Stimulated activated effector memory CD8-positive, alpha-beta T cell treated with anti-CD3 and anti-CD28 coated beads, Interleukin-12 subunit alpha, Interleukin-12 subunit beta, amount 100 ng/mL, for 72 hours (primary cell): ENCODE measurements at regions not wholly inside any gene's neighbourhood (a gene's known extent, or its start where the extent isn't known, plus 50 kb on each side); places are given as distances from the start of the nearest gene placed in this dataset.
"Not testable (repeated sequence)": the region's sequence is repeated elsewhere in the genome, so short reads cannot be mapped to it uniquely, and the experiment has no call there.

Source experiments
- ATAC-seq: fragments of 150-1000 bp; cut with Tn5 transposase; 2 replicates; pipeline ENCODE4 v1.10.0; 2021
- DNase-seq, 2 donors: peaks; one replicate each; pipeline ENCODE4 v3.0.0; 2021 to 2022; ENCODE audit warnings: low spot score in 2 of 2
- H3K27ac Mint-ChIP-seq: one replicate; pipeline ENCODE4 v1.8.0; 2022; ENCODE audit warnings: mild to moderate bottlenecking, mixed read lengths
- H3K36me3 Mint-ChIP-seq: one replicate; pipeline ENCODE4 v1.8.0; 2022; ENCODE audit warnings: mild to moderate bottlenecking, mixed read lengths
- H3K4me1 Mint-ChIP-seq: one replicate; pipeline ENCODE4 v1.8.0; 2022; ENCODE audit warnings: mixed read lengths
- H3K4me3 Mint-ChIP-seq: one replicate; pipeline ENCODE4 v1.8.0; 2022; ENCODE audit warnings: mild to moderate bottlenecking, mixed read lengths
- H3K9me3 Mint-ChIP-seq: one replicate; pipeline ENCODE4 v1.8.0; 2022; ENCODE audit warnings: mixed read lengths

GRCh38 chr13:70310396-70311119, 202.3 kb upstream of the KLHL1 start:
- ATAC-seq (no peak), DNase-seq (no peak)
- no peaks in the 10 kb centered on the region for H3K4me1 Mint-ChIP-seq
- H3K36me3 Mint-ChIP-seq = no peaks in the 10 kb centered on the region
- H3K9me3 Mint-ChIP-seq = peaks cover 13% of the 10 kb centered on the region
- H3K4me3 Mint-ChIP-seq = no peak overlapping the region
- no peak overlapping the region for H3K27ac Mint-ChIP-seq

GRCh38 chr13:70297189-70297616, 189.0 kb upstream of the KLHL1 start:
- Mint-ChIP-seq H3K36me3 (no peaks in the 10 kb centered on the region), H3K4me1 (no peaks in the 10 kb centered on the region), H3K9me3 (peaks cover 26% of the 10 kb centered on the region), H3K27ac (no peak overlapping the region), H3K4me3 (no peak overlapping the region)
- no peak for DNase-seq
- ATAC-seq = no peak

- Mint-ChIP-seq H3K36me3 (no peaks in the 10 kb centered on the region), H3K4me3 (no peak overlapping the region), H3K9me3 (peaks cover 15% of the 10 kb centered on the region), H3K27ac (no peak overlapping the region), H3K4me1 (no peaks in the 10 kb centered on the region)
- DNase-seq = no peak
- ATAC-seq = no peak
These were observed 176.1 kb upstream of the KLHL1 start for GRCh38 chr13:70284371-70284770.

GRCh38 chr13:70275841-70276240, 167.6 kb upstream of the KLHL1 start:
- no peak for ATAC-seq
- Mint-ChIP-seq H3K27ac (no peak overlapping the region), H3K4me3 (no peak overlapping the region), H3K36me3 (no peaks in the 10 kb centered on the region), H3K4me1 (no peaks in the 10 kb centered on the region), H3K9me3 (peaks cover 10% of the 10 kb centered on the region)
- DNase-seq = no peak

- peak; percentile 28 for ATAC-seq
- H3K4me1 Mint-ChIP-seq = no peaks in the 10 kb centered on the region
- DNase-seq = no peak
- H3K27ac Mint-ChIP-seq = no peak overlapping the region
- no peak overlapping the region for H3K4me3 Mint-ChIP-seq
- H3K9me3 Mint-ChIP-seq = peaks cover 18% of the 10 kb centered on the region
- no peaks in the 10 kb centered on the region for H3K36me3 Mint-ChIP-seq
These were observed 147.2 kb upstream of the KLHL1 start for GRCh38 chr13:70255406-70255991.

- Mint-ChIP-seq H3K9me3 (peaks cover 17% of the 10 kb centered on the region), H3K4me1 (no peaks in the 10 kb centered on the region)
- no peak for DNase-seq
These were observed 145.6 kb upstream of the KLHL1 start for GRCh38 chr13:70253834-70254233.

GRCh38 chr13:70253411-70253810, 145.2 kb upstream of the KLHL1 start:
- Mint-ChIP-seq H3K36me3 (no peaks in the 10 kb centered on the region), H3K9me3 (peaks cover 18% of the 10 kb centered on the region), H3K4me3 (no peak overlapping the region), H3K4me1 (no peaks in the 10 kb centered on the region), H3K27ac (no peak overlapping the region)
- no peak for DNase-seq
- ATAC-seq = no peak

More at GRCh38 chr13:70253834-70254233, 145.6 kb upstream of the KLHL1 start:
- no peak for ATAC-seq
- no peaks in the 10 kb centered on the region for H3K36me3 Mint-ChIP-seq
- H3K4me3 Mint-ChIP-seq = no peak overlapping the region
- no peak overlapping the region for H3K27ac Mint-ChIP-seq

- Mint-ChIP-seq H3K9me3 (peaks cover 22% of the 10 kb centered on the region), H3K4me3 (no peak overlapping the region), H3K36me3 (no peaks in the 10 kb centered on the region), H3K27ac (no peak overlapping the region), H3K4me1 (no peaks in the 10 kb centered on the region)
- ATAC-seq (peak; percentile 31), DNase-seq (no peak)
These were observed 141.2 kb upstream of the KLHL1 start for GRCh38 chr13:70249332-70250064.

- no peak overlapping the region for H3K4me3 Mint-ChIP-seq
- H3K4me1 Mint-ChIP-seq = no peaks in the 10 kb centered on the region
- H3K9me3 Mint-ChIP-seq = peaks cover 13% of the 10 kb centered on the region
- no peak for ATAC-seq
- DNase-seq = no peak
- H3K27ac Mint-ChIP-seq = no peak overlapping the region
- no peaks in the 10 kb centered on the region for H3K36me3 Mint-ChIP-seq
These were observed 128.9 kb upstream of the KLHL1 start for GRCh38 chr13:70237131-70237530.

GRCh38 chr13:70235565-70235964, 127.3 kb upstream of the KLHL1 start:
- Mint-ChIP-seq H3K9me3 (peaks cover 17% of the 10 kb centered on the region), H3K4me3 (no peak overlapping the region), H3K27ac (no peak overlapping the region), H3K4me1 (no peaks in the 10 kb centered on the region), H3K36me3 (no peaks in the 10 kb centered on the region)
- DNase-seq (no peak), ATAC-seq (no peak)

- no peak overlapping the region for H3K27ac Mint-ChIP-seq
- no peak for DNase-seq
- no peaks in the 10 kb centered on the region for H3K36me3 Mint-ChIP-seq
- ATAC-seq = no peak
- peaks cover 17% of the 10 kb centered on the region for H3K9me3 Mint-ChIP-seq
- no peaks in the 10 kb centered on the region for H3K4me1 Mint-ChIP-seq
- no peak overlapping the region for H3K4me3 Mint-ChIP-seq
These were observed 115.7 kb upstream of the KLHL1 start for GRCh38 chr13:70223911-70224310.

- ATAC-seq (no peak), DNase-seq (no peak)
- Mint-ChIP-seq H3K4me3 (no peak overlapping the region), H3K36me3 (no peaks in the 10 kb centered on the region), H3K27ac (no peak overlapping the region), H3K4me1 (no peaks in the 10 kb centered on the region), H3K9me3 (peaks cover 17% of the 10 kb centered on the region)
These were observed 114.7 kb upstream of the KLHL1 start for GRCh38 chr13:70222926-70223325.

GRCh38 chr13:70218618-70219017, 110.4 kb upstream of the KLHL1 start:
- Mint-ChIP-seq H3K4me3 (no peak overlapping the region), H3K9me3 (peaks cover 7% of the 10 kb centered on the region), H3K4me1 (no peaks in the 10 kb centered on the region), H3K36me3 (no peaks in the 10 kb centered on the region), H3K27ac (no peak overlapping the region)
- ATAC-seq = no peak
- DNase-seq = no peak

GRCh38 chr13:70208968-70209367, 100.7 kb upstream of the KLHL1 start:
- not testable (repeated sequence) for ATAC-seq, H3K4me3 Mint-ChIP-seq, DNase-seq, H3K4me1 Mint-ChIP-seq, H3K36me3 Mint-ChIP-seq, H3K27ac Mint-ChIP-seq
- H3K9me3 Mint-ChIP-seq = peaks cover 17% of the 10 kb centered on the region

- no peak overlapping the region for H3K4me3 Mint-ChIP-seq
- no peak overlapping the region for H3K27ac Mint-ChIP-seq
- no peaks in the 10 kb centered on the region for H3K4me1 Mint-ChIP-seq
- no peak for DNase-seq
- H3K36me3 Mint-ChIP-seq = no peaks in the 10 kb centered on the region
- peaks cover 18% of the 10 kb centered on the region for H3K9me3 Mint-ChIP-seq
- ATAC-seq = no peak
These were observed 98.4 kb upstream of the KLHL1 start for GRCh38 chr13:70206671-70207070.
